ENCODE measurements at regions not wholly inside any gene's neighbourhood (a gene's known extent, or its start where the extent isn't known, plus 50 kb on each side); places are given as distances from the start of the nearest gene placed in this dataset.

GRCh38 chr2:240358821-240359397 lies 76.6 kb upstream of the GPC1 start:
- WGBS, result 88% methylated on average over 10 of the region's 13 CpGs
- Histone ChIP-seq H3K9me3 (peaks cover 0 to 26% (median 17%) of the 10 kb centered on the region in 4 donors), H3K27me3 (no peaks in the 10 kb centered on the region), H3K36me3 (no peaks in the 10 kb centered on the region), H3K27ac (replicated peaks in 1 of 4) (no peak overlapping the region), H3K4me3 (no peak overlapping the region), H3K4me1 (peaks cover 3 to 6% (median 5%) of the 10 kb centered on the region in 4 donors)
- DNase-seq (ENCODE audit: extremely low spot score), result no peak
- intact Hi-C loops (cut with DNase I), result no loop called here
- no peak for TF ChIP-seq EP300 (IDR thresholded peaks at IDR 0.05)
- no peak for TF ChIP-seq POLR2AphosphoS5 (IDR thresholded peaks at IDR 0.05)
- TF ChIP-seq, protein P1, sequence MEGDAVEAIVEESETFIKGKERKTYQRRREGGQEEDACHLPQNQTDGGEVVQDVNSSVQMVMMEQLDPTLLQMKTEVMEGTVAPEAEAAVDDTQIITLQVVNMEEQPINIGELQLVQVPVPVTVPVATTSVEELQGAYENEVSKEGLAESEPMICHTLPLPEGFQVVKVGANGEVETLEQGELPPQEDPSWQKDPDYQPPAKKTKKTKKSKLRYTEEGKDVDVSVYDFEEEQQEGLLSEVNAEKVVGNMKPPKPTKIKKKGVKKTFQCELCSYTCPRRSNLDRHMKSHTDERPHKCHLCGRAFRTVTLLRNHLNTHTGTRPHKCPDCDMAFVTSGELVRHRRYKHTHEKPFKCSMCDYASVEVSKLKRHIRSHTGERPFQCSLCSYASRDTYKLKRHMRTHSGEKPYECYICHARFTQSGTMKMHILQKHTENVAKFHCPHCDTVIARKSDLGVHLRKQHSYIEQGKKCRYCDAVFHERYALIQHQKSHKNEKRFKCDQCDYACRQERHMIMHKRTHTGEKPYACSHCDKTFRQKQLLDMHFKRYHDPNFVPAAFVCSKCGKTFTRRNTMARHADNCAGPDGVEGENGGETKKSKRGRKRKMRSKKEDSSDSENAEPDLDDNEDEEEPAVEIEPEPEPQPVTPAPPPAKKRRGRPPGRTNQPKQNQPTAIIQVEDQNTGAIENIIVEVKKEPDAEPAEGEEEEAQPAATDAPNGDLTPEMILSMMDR (IDR thresholded peaks at IDR 0.05), result no peak
- no peak for TF ChIP-seq POLR2A (IDR thresholded peaks at IDR 0.05; ENCODE audit: low read depth)

- intact Hi-C loops (cut with DNase I), result no loop called here
- Histone ChIP-seq H3K27me3 (no peaks in the 10 kb centered on the region), H3K27ac (replicated peaks in 1 of 4) (no peak overlapping the region), H3K4me3 (no peak overlapping the region), H3K9me3 (peaks cover 0 to 26% (median 17%) of the 10 kb centered on the region in 4 donors), H3K4me1 (peaks cover 3 to 6% (median 5%) of the 10 kb centered on the region in 4 donors), H3K36me3 (no peaks in the 10 kb centered on the region)
- TF ChIP-seq POLR2AphosphoS5 (IDR thresholded peaks at IDR 0.05), result no peak
- TF ChIP-seq POLR2A (IDR thresholded peaks at IDR 0.05; ENCODE audit: low read depth), result no peak
- TF ChIP-seq, protein P1 (IDR thresholded peaks at IDR 0.05), result no peak
- DNase-seq (ENCODE audit: extremely low spot score), result no peak
- 93% methylated on average over 2 of the region's 3 CpGs for WGBS
Observed at GRCh38 chr2:240359695-240360094, 75.8 kb upstream of the GPC1 start.

DNA sequence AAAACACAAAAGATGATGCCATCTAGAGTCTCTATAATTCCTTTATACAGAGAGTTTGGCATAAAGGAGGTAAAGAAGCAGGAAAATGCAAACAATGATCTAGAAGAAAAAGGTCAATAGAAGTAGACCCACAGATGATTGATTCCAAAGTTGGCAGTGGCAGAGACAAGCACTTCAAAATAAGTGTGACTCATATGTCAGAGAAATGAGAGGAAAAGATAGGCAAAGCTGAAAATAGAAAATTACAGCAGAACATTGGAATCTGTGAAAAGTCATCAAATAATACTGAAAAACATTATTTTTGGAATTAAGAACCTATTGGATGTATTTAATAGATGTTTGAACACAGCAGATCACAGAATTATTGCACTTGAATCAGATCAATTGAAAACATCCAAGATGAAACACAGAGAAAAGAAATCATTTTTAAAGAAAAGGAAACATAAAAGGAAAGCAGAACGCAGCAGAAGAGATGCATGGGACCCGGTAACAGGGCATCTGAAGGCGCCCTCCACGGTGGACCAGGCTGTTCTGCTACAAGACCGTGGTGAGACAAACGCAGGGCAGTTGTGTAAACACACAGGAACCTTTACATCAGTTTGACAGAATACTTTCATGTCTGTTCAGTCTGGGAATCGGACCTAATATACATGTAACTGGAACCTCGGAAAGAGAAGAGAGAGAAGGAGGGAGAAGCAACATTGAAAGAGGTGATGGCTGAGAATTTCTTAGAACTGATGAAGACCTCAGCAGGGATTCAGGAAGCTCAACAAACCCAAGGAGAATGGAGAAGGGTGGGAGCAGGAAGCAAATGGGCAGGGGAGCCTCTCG lies 74.6 kb upstream of the GPC1 start:
- Histone ChIP-seq H3K4me1 (no peaks in the 10 kb centered on the region), H3K36me3 (no peaks in the 10 kb centered on the region), H3K27ac (replicated peaks in 1 of 4) (no peak overlapping the region), H3K9me3 (peaks cover 0 to 26% (median 17%) of the 10 kb centered on the region in 4 donors), H3K4me3 (no peak overlapping the region), H3K27me3 (no peaks in the 10 kb centered on the region)
- DNase-seq (ENCODE audit: extremely low spot score), result no peak
- WGBS, result 86% methylated on average over 9 of the region's 9 CpGs
- intact Hi-C loops (cut with DNase I), result no loop called here
- TF ChIP-seq POLR2AphosphoS5 (IDR thresholded peaks at IDR 0.05) (no peak), EP300 (IDR thresholded peaks at IDR 0.05) (no peak), POLR2A (IDR thresholded peaks at IDR 0.05; ENCODE audit: low read depth) (no peak)
- TF ChIP-seq, protein P1 (IDR thresholded peaks at IDR 0.05), result no peak

DNA sequence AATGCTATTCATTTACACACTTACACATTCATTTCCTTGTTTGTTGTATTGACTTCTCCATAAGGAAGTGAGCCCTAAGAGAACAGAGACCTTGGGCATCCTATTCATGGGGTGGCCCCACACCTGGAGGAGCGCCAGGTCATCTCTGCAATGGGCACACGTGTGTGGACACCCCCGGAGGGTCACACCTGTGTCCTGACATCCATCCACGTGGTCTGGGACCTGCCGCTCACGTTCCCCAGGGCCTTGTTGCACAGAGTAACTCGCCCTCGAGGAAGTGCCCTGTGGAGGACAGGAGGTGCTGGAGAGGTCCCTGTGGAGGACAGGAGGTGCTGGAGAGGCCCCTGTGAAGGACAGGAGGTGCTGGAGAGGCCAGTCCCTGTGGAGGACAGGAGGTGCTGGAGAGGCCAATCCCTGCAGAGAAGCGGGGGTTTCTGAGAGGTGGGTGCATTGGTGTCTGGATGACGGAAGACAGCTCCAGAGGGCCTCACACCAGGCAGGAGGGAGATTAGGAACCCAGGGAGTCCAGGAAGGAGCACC lies 73.2 kb upstream of the GPC1 start:
- DNase-seq (ENCODE audit: extremely low spot score), result no peak
- Histone ChIP-seq H3K27me3 (no peaks in the 10 kb centered on the region), H3K36me3 (no peaks in the 10 kb centered on the region), H3K4me1 (no peaks in the 10 kb centered on the region), H3K9me3 (peaks cover 0 to 26% (median 17%) of the 10 kb centered on the region in 4 donors), H3K27ac (replicated peaks in 1 of 4) (no peak overlapping the region), H3K4me3 (no peak overlapping the region)
- intact Hi-C loops (cut with DNase I), result no loop called here
- TF ChIP-seq, protein P1 (IDR thresholded peaks at IDR 0.05), result no peak
- no peak for TF ChIP-seq EP300 (IDR thresholded peaks at IDR 0.05)
- no peak for TF ChIP-seq POLR2AphosphoS5 (IDR thresholded peaks at IDR 0.05)
- TF ChIP-seq POLR2A (IDR thresholded peaks at IDR 0.05; ENCODE audit: low read depth), result no peak
- 77% methylated on average over 4 of the region's 10 CpGs for whole genome bisulfite sequencing
